Activated CD8-positive, alpha-beta T cell treated with anti-CD3 and anti-CD28 coated beads for 36 hours (primary cell): ENCODE measurements at regions not wholly inside any gene's neighbourhood (a gene's known extent, or its start where the extent isn't known, plus 50 kb on each side); places are given as distances from the start of the nearest gene placed in this dataset.

Experiments used
- ATAC-seq: fragments of 200-7000 bp; cut with Tn5 transposase; one replicate; pipeline ENCODE4 v1.10.0; 2021; ENCODE audit warnings: mild to moderate bottlenecking, moderate library complexity
- CTCF ChIA-PET: fragments of 350-600 bp; sonication (Branson Sonifier 250); formaldehyde crosslinking; loops from one replicate; lab custom pipeline; 2021; ENCODE audit warnings: antibody characterized with exemption; lab: Charles Lee
- POLR2A ChIA-PET: fragments of 350-600 bp; sonication (Branson Sonifier 250); formaldehyde crosslinking; loops from one replicate; lab custom pipeline; 2021; ENCODE audit warnings: antibody characterized with exemption; lab: Charles Lee
- DNase-seq: peaks from one replicate; pipeline ENCODE4 v3.0.0-alpha.2; 2020
- H3K27ac Mint-ChIP-seq: one replicate; pipeline ENCODE4 v1.8.0; 2021; ENCODE audit warnings: mild to moderate bottlenecking, mixed read lengths
- H3K27me3 Mint-ChIP-seq: one replicate; pipeline ENCODE4 v1.8.0; 2021; ENCODE audit warnings: mixed read lengths
- H3K36me3 Mint-ChIP-seq: one replicate; pipeline ENCODE4 v1.8.0; 2021; ENCODE audit warnings: low read depth, mixed read lengths
- H3K4me1 Mint-ChIP-seq: one replicate; pipeline ENCODE4 v1.8.0; 2021; ENCODE audit warnings: low read depth, mixed read lengths
- H3K4me3 Mint-ChIP-seq: one replicate; pipeline ENCODE4 v1.8.0; 2021; ENCODE audit warnings: mild to moderate bottlenecking, moderate library complexity, mixed read lengths
- H3K9me3 Mint-ChIP-seq: one replicate; pipeline ENCODE4 v1.8.0; 2021; ENCODE audit warnings: mixed read lengths
- CTCF ChIP-seq: fragments of 200-600 bp; IDR thresholded peaks from one replicate; pipeline ENCODE4 v1.8.0; 2022; ENCODE audit warnings: antibody characterized with exemption, mild to moderate bottlenecking
- intact Hi-C: fragments of 100-400 bp; cut with micrococcal nuclease; formaldehyde crosslinking; loops from one replicate; pipeline ENCODE4 v1.10.0; 2022

GRCh38 chr3:55343486-55344357, 143.4 kb downstream of the WNT5A start:
- Mint-ChIP-seq H3K4me3 (no peak overlapping the region), H3K27me3 (no peaks in the 10 kb centered on the region), H3K36me3 (no peaks in the 10 kb centered on the region), H3K9me3 (no peaks in the 10 kb centered on the region), H3K4me1 (no peaks in the 10 kb centered on the region), H3K27ac (no peak overlapping the region)
- ChIA-PET POLR2A (no interaction called here), CTCF (no interaction called here)
- TF ChIP-seq CTCF = no peak
- intact Hi-C loops = no loop called here
- ATAC-seq = no peak
- DNase-seq = no peak

- POLR2A ChIA-PET = no interaction called here
- TF ChIP-seq CTCF = no peak
- Mint-ChIP-seq H3K9me3 (no peaks in the 10 kb centered on the region), H3K4me1 (no peaks in the 10 kb centered on the region), H3K4me3 (no peak overlapping the region), H3K27ac (no peak overlapping the region), H3K36me3 (no peaks in the 10 kb centered on the region), H3K27me3 (no peaks in the 10 kb centered on the region)
- CTCF ChIA-PET = no interaction called here
- DNase-seq (no peak), ATAC-seq (no peak)
- intact Hi-C loops = no loop called here
These were observed 145.5 kb downstream of the WNT5A start for GRCh38 chr3:55341502-55342031.

GRCh38 chr3:55339819-55340218, 147.3 kb downstream of the WNT5A start:
- Mint-ChIP-seq H3K36me3 (no peaks in the 10 kb centered on the region), H3K27ac (no peak overlapping the region), H3K9me3 (no peaks in the 10 kb centered on the region), H3K4me1 (no peaks in the 10 kb centered on the region), H3K27me3 (no peaks in the 10 kb centered on the region), H3K4me3 (no peak overlapping the region)
- DNase-seq (no peak), ATAC-seq (no peak)
- no peak for TF ChIP-seq CTCF
- CTCF ChIA-PET = no interaction called here
- POLR2A ChIA-PET = no interaction called here
- intact Hi-C loops = no loop called here

GRCh38 chr3:55339390-55339789, 147.7 kb downstream of the WNT5A start:
- POLR2A ChIA-PET = no interaction called here
- CTCF ChIA-PET = no interaction called here
- no peak for TF ChIP-seq CTCF

GRCh38 chr3:55337641-55338180, 149.4 kb downstream of the WNT5A start:
- CTCF ChIA-PET = no interaction called here
- TF ChIP-seq CTCF = no peak
- no peaks in the 10 kb centered on the region for H3K4me1 Mint-ChIP-seq
- H3K36me3 Mint-ChIP-seq = no peaks in the 10 kb centered on the region
- H3K27ac Mint-ChIP-seq = no peak overlapping the region
- DNase-seq (no peak), ATAC-seq (no peak)
- H3K9me3 Mint-ChIP-seq = no peaks in the 10 kb centered on the region
- intact Hi-C loops = no loop called here
- POLR2A ChIA-PET = no interaction called here
- no peaks in the 10 kb centered on the region for H3K27me3 Mint-ChIP-seq
- no peak overlapping the region for H3K4me3 Mint-ChIP-seq

More at GRCh38 chr3:55339390-55339789, 147.7 kb downstream of the WNT5A start:
- no peak for DNase-seq
- intact Hi-C loops = no loop called here
- H3K27ac Mint-ChIP-seq = no peak overlapping the region
- no peaks in the 10 kb centered on the region for H3K27me3 Mint-ChIP-seq
- no peaks in the 10 kb centered on the region for H3K9me3 Mint-ChIP-seq
- H3K36me3 Mint-ChIP-seq = no peaks in the 10 kb centered on the region
- no peak for ATAC-seq
- H3K4me3 Mint-ChIP-seq = no peak overlapping the region
- H3K4me1 Mint-ChIP-seq = no peaks in the 10 kb centered on the region
